Esophagus squamous epithelium (tissue), 4 donors: ENCODE measurements at regions not wholly inside any gene's neighbourhood (a gene's known extent, or its start where the extent isn't known, plus 50 kb on each side); places are given as distances from the start of the nearest gene placed in this dataset.

Source experiments
- CTCF ChIP-seq, 6 experiments: fragments of 450-650 bp in 4 of 6; fragments of 200-600 bp in 2 of 6; sonication (generic) in 2 of 6; IDR thresholded peaks; one replicate each; pipeline ENCODE4 v1.5.1; 2016 to 2019; ENCODE audit warnings: antibody characterized with exemption in 6 of 6, mild to moderate bottlenecking in 4 of 6, moderate library complexity in 4 of 6
- POLR2A ChIP-seq, 4 donors: fragments of 450-650 bp; IDR thresholded peaks; one replicate each; pipeline ENCODE4 v1.6.1; 2017; ENCODE audit warnings: antibody characterized with exemption in 4 of 4, mild to moderate bottlenecking in 4 of 4, moderate library complexity in 3 of 4

GRCh38 chr1:241419986-241420385 is 63.0 kb upstream of the RGS7 start:
- TF ChIP-seq CTCF (IDR thresholded peaks at IDR 0.05), result no peak
- TF ChIP-seq POLR2A (IDR thresholded peaks at IDR 0.05), result no peak
